IPS-11a (cell line): ENCODE measurements at regions not wholly inside any gene's neighbourhood (a gene's known extent, or its start where the extent isn't known, plus 50 kb on each side); places are given as distances from the start of the nearest gene placed in this dataset.

Experiments used
- H3K4me3 ChIP-seq: one replicate; pipeline ENCODE4 v1.5.1; 2013; ENCODE audit warnings: low read depth, low read length, control low read depth

- no peak overlapping the region for H3K4me3 ChIP-seq
These were observed 117.4 kb downstream of the IRF8 start for GRCh38 chr16:86016201-86016965.

DNA sequence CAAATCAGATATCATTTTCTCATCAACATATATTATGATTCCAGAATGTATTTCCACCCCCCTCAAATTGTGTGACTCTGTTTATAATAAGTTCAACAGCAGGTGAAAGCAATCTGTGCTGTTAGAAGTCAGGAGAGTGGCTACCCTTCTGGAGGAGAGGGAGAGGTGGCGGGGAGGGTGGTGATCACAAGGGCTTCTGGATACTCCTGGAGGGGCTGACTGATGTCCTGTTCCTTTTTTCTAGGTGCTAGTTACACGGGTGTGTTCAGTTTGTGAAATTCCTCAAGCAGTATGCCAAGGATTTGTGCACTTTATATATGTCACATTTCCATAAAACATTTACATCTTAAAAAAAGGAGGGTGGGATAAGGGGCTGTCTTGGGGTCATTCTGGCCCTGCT lies 119.1 kb downstream of the IRF8 start:
- H3K4me3 ChIP-seq = no peak overlapping the region

DNA sequence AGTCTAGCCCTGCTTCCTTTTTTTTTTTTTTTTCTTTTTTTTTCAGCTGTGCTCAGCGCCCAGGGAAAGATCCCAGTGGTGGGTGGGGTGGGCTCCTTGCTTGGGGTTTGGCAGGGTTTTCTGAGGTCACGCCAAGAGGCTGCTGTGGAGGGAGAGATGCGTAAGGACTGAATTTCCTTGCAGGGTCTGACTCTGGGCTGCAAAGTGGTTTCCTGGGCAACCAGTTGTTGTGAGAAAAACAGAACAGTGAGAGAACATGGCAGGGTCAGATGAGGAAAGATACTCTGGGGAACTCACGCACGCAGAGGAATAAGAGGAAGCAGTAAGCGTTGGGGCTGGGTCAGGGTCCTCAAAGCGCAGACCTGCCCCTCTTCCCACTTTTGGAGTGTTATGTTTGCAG lies 119.5 kb downstream of the IRF8 start:
- H3K4me3 ChIP-seq = no peak overlapping the region

GRCh38 chr16:86018941-86019340 lies 120.0 kb downstream of the IRF8 start:
- no peak overlapping the region for H3K4me3 ChIP-seq

- H3K4me3 ChIP-seq = no peak overlapping the region
These were observed 120.6 kb downstream of the IRF8 start for GRCh38 chr16:86019446-86020047.

DNA sequence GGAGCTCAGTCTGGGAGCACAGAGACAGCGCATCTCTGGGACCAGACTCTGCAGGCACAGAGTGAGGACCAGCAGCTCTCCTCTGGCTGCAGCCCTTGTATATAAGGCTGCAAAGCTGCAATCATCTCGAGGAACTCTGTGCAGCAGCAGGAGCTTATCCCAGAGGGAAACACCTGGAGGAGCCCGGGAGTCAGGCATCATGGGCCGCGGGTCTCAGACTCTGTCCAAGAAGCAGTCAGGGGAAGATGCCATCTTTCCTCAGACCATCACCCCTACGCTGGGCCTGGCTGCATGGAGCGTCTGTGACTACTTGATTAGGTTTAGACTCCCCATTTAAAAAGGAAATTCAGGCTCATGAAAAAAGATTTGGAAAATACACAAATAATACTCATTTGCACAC lies 122.0 kb downstream of the IRF8 start:
- no peak overlapping the region for H3K4me3 ChIP-seq

DNA sequence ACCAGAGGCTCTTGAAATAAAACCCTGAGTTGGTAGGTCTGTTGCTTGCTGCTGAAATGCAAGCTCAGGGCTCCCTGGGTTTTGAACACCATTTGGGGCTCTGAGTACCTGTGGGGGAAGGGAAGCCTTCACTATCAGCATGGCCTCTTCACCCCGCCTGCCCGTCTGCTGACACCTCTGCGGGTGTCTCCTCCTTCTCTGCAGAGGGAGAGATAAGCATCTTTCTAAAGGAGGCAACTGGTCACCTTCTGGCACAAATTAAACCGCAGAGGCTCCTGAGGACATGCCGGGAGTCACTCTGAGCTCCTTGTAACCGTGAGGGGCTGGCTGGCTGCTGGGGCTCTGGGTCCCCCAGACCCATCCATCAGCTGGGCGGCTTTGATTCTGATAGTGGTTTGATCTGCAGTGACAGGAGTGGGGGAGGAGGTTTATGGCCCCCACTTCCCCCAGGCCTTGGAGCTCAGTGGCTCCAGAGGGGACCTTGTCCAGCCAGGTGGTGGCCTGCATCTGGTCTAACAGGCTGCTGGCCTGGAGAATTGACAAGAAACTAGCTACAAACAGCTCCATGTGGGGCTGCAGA lies 123.5 kb downstream of the IRF8 start:
- H3K4me3 ChIP-seq = no peak overlapping the region

DNA sequence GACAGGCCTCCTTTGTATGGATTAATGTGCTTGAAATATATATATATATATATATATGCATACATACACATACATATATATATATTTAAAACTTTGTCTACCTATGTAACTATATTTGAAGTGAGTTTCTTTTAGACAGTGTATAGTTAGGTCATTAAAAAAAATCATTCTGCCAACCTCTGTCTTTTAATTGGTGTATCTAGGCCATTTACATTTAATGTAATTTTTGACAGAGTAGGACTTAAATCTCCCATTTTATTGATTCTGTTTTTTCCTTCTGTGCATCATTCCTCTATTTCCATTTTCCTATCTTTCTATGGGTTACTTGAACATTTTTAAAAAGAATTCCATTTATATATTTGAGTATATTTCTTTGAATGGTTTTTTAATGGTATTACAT lies 125.2 kb downstream of the IRF8 start:
- no peak overlapping the region for H3K4me3 ChIP-seq

GRCh38 chr16:86025706-86026105 lies 126.7 kb downstream of the IRF8 start:
- no peak overlapping the region for H3K4me3 ChIP-seq

- no peak overlapping the region for H3K4me3 ChIP-seq
These were observed 127.4 kb downstream of the IRF8 start for GRCh38 chr16:86026171-86026910.

DNA sequence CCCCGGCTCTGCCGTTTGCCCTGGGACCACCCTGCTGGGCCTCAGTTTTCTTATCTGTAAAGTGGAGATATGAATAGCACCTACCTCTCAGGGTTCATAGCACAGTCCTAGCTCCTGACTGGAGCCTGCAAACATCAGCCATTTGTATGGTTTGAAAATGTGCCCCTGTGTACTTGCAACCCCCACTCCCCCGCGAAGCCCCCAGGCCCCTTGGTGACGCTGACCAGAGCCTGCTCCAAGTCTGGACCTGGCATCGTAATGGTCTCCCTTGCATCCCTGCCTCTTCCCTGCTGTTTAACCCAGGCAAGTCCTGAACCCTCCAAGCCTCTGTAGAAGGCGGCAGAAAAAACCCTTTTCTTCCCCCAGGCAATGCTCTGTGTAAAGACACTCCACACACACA lies 128.0 kb downstream of the IRF8 start:
- H3K4me3 ChIP-seq = no peak overlapping the region

DNA sequence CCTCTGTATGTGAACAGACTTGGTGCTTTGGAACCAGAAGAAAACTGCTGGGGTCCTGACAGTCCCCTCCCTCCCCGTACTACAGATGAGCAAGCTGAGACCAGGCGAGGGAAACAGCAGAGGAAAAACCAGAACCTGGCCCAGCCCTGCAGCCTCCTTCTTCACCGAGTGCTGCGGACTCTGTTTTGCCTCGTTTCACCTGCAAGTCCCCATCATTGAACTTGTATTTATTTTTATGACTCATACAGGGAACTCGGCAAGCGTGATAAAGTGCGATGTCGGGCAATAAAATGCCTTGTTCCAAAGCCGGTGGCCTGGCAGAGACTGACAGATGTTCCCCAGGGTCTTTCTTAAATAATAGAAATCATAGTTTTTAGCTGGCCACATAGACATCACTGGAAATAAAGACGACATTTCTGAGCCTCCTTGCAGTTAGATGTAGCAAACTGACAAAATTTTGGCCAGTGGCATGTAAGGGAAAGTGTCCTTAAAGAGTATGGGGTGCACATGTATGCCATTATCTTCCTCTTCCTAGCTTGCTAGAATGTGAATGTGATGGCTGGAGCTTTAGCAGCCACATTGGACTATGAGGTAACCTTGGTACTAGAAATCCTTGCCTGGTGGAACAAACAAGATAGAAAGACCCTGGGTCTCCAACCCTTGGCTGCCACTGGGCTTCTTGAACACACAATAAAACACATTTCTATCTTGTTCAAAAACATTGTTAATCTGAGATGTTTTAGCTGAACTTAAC lies 128.6 kb downstream of the IRF8 start:
- H3K4me3 ChIP-seq = no peak overlapping the region

GRCh38 chr16:86029131-86029741 lies 130.3 kb downstream of the IRF8 start:
- no peak overlapping the region for H3K4me3 ChIP-seq

GRCh38 chr16:86030116-86030515 lies 131.2 kb downstream of the IRF8 start:
- no peak overlapping the region for H3K4me3 ChIP-seq

- no peak overlapping the region for H3K4me3 ChIP-seq
These were observed 132.2 kb downstream of the IRF8 start for GRCh38 chr16:86031141-86031678.

DNA sequence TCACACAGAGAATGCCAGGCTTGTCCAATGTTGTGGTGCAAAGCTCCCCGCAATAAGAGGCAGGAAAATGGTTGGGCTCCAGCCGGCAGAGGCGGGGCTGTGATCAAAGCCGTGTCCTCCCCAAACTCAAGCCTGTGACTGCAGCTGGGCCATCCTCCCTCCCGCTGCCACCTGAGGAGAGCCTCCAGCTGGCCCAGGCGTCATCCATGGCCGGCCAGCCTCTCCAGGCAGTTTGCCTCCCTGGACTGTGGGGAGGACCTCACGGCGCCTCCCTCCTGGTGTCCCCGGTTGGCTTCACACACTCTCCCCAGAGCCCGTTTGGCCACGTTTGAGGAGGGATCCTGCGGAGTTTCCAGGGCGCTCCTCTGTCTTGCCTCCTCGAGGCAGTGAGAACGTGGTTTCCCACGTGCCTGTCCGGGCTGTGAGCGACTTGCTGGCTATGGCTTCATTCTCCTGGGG lies 134.1 kb downstream of the IRF8 start:
- H3K4me3 ChIP-seq = no peak overlapping the region

- H3K4me3 ChIP-seq = no peak overlapping the region
These were observed 135.0 kb downstream of the IRF8 start for GRCh38 chr16:86033971-86034370.

DNA sequence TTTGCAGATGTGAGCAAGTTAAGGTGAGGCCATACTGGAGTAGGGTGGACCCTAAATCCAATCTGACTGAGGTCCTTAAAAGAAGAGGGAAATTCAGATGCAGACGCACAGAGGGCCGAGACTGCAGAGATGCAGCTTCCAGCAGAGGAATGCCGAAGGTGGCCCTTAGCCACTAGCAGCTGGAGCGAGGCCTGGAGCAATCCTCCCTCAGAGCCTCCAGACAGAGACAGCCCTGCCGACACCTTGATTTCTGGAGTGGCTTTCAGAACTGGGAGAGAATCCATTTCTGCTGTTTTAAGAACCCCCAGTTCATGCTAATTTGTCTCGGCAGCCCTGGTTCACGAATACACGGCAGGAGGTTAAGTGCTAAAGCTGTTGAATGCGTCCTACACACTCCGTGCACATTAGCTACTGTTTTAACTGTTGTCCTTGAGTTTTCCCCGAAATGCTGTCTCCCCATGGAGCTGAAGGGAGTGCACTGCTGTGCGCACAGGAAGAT lies 135.5 kb downstream of the IRF8 start:
- H3K4me3 ChIP-seq = no peak overlapping the region

DNA sequence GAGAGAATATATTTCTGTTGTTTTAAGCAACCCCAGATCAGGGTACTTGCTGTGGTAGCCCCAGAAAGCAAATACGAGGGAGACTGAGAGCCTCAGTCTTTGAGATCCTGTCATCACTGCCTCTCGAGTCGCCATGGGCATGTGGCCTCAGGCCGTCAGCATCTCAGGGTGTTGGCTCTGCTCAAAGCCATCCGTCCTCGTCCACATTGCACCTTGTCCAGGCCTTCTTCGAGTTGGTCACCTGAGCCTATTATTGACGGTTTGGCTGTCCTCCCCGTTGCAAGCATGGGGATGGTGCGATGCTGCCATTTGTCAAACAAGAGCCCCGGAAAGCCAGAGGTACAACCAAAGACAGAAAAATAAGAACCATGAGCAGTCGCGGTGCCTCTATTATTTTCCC lies 136.9 kb downstream of the IRF8 start:
- H3K4me3 ChIP-seq = no peak overlapping the region
